ENCODE measurements at regions not wholly inside any gene's neighbourhood (a gene's known extent, or its start where the extent isn't known, plus 50 kb on each side); places are given as distances from the start of the nearest gene placed in this dataset.

- DNase-seq (ENCODE audit: extremely low spot score, unreplicated experiment) = no peak
- TF ChIP-seq CTCF (IDR thresholded peaks at IDR 0.05) = no peak
- peaks cover 7% of the 10 kb centered on the region for H3K9me3 Mint-ChIP-seq (ENCODE audit: unreplicated experiment)
- no peaks in the 10 kb centered on the region for H3K36me3 Mint-ChIP-seq (ENCODE audit: unreplicated experiment)
- H3K4me3 Mint-ChIP-seq (ENCODE audit: unreplicated experiment) = no peak overlapping the region
- no peaks in the 10 kb centered on the region for H3K4me1 Mint-ChIP-seq (ENCODE audit: unreplicated experiment)
- H3K27ac Mint-ChIP-seq (ENCODE audit: unreplicated experiment) = no peak overlapping the region
- H3K27me3 Mint-ChIP-seq (ENCODE audit: unreplicated experiment) = peaks cover 32% of the 10 kb centered on the region
These were observed 276.9 kb upstream of the PDZRN3 start for GRCh38 chr3:73901686-73902085.

- H3K36me3 Mint-ChIP-seq (ENCODE audit: unreplicated experiment) = no peaks in the 10 kb centered on the region
- peaks cover 46% of the 10 kb centered on the region for H3K27me3 Mint-ChIP-seq (ENCODE audit: unreplicated experiment)
- no peak overlapping the region for H3K4me3 Mint-ChIP-seq (ENCODE audit: unreplicated experiment)
- no peaks in the 10 kb centered on the region for H3K4me1 Mint-ChIP-seq (ENCODE audit: unreplicated experiment)
- no peaks in the 10 kb centered on the region for H3K9me3 Mint-ChIP-seq (ENCODE audit: unreplicated experiment)
- no peak for DNase-seq (ENCODE audit: extremely low spot score, unreplicated experiment)
- H3K27ac Mint-ChIP-seq (ENCODE audit: unreplicated experiment) = no peak overlapping the region
- no peak for TF ChIP-seq CTCF (IDR thresholded peaks at IDR 0.05)
These were observed 269.9 kb upstream of the PDZRN3 start for GRCh38 chr3:73894474-73895213.

- Mint-ChIP-seq H3K9me3 (ENCODE audit: unreplicated experiment) (no peaks in the 10 kb centered on the region), H3K36me3 (ENCODE audit: unreplicated experiment) (no peaks in the 10 kb centered on the region), H3K4me3 (ENCODE audit: unreplicated experiment) (no peak overlapping the region), H3K27ac (ENCODE audit: unreplicated experiment) (no peak overlapping the region), H3K27me3 (ENCODE audit: unreplicated experiment) (peaks cover 46% of the 10 kb centered on the region), H3K4me1 (ENCODE audit: unreplicated experiment) (no peaks in the 10 kb centered on the region)
- no peak for DNase-seq (ENCODE audit: extremely low spot score, unreplicated experiment)
- no peak for TF ChIP-seq CTCF (IDR thresholded peaks at IDR 0.05)
These were observed 268.3 kb upstream of the PDZRN3 start for GRCh38 chr3:73893089-73893488.

GRCh38 chr3:73885862-73886261, 261.1 kb upstream of the PDZRN3 start:
- Mint-ChIP-seq H3K4me3 (ENCODE audit: unreplicated experiment) (no peak overlapping the region), H3K36me3 (ENCODE audit: unreplicated experiment) (no peaks in the 10 kb centered on the region), H3K27me3 (ENCODE audit: unreplicated experiment) (peaks cover 39% of the 10 kb centered on the region), H3K9me3 (ENCODE audit: unreplicated experiment) (peaks cover 3% of the 10 kb centered on the region), H3K4me1 (ENCODE audit: unreplicated experiment) (no peaks in the 10 kb centered on the region), H3K27ac (ENCODE audit: unreplicated experiment) (no peak overlapping the region)
- no peak for DNase-seq (ENCODE audit: extremely low spot score, unreplicated experiment)
- no peak for TF ChIP-seq CTCF (IDR thresholded peaks at IDR 0.05)

GRCh38 chr3:73884361-73884760, 259.6 kb upstream of the PDZRN3 start:
- H3K4me1 Mint-ChIP-seq (ENCODE audit: unreplicated experiment) = no peaks in the 10 kb centered on the region
- no peak for DNase-seq (ENCODE audit: extremely low spot score, unreplicated experiment)
- peaks cover 3% of the 10 kb centered on the region for H3K9me3 Mint-ChIP-seq (ENCODE audit: unreplicated experiment)
- H3K27ac Mint-ChIP-seq (ENCODE audit: unreplicated experiment) = no peak overlapping the region
- no peak overlapping the region for H3K4me3 Mint-ChIP-seq (ENCODE audit: unreplicated experiment)
- no peak for TF ChIP-seq CTCF (IDR thresholded peaks at IDR 0.05)
- peaks cover 33% of the 10 kb centered on the region for H3K27me3 Mint-ChIP-seq (ENCODE audit: unreplicated experiment)
- no peaks in the 10 kb centered on the region for H3K36me3 Mint-ChIP-seq (ENCODE audit: unreplicated experiment)

Measured in osteocyte (in vitro differentiated cells).